Glomerular endothelial cell (primary cell): ENCODE measurements at regions not wholly inside any gene's neighbourhood (a gene's known extent, or its start where the extent isn't known, plus 50 kb on each side); places are given as distances from the start of the nearest gene placed in this dataset.
"Not testable (repeated sequence)": the region's sequence is repeated elsewhere in the genome, so short reads cannot be mapped to it uniquely, and the experiment has no call there.

Experiments
- DNase-seq: peaks from one replicate; pipeline ENCODE4 v3.0.0-alpha.2; 2011; ENCODE audit warnings: low read depth, low spot score; ENCODE audit errors: extremely low read depth

- DNase-seq = no peak
These were observed 361.3 kb upstream of the SOX9 start for GRCh38 chr17:71759422-71760060.

GRCh38 chr17:71760062-71760720 lies 360.6 kb upstream of the SOX9 start:
- DNase-seq = no peak

- DNase-seq = no peak
These were observed 358.3 kb upstream of the SOX9 start for GRCh38 chr17:71762526-71762925.

GRCh38 chr17:71764505-71764904 lies 356.3 kb upstream of the SOX9 start:
- no peak for DNase-seq

- DNase-seq = no peak
These were observed 355.4 kb upstream of the SOX9 start for GRCh38 chr17:71765437-71765836.

GRCh38 chr17:71769850-71770249 lies 351.0 kb upstream of the SOX9 start:
- no peak for DNase-seq

GRCh38 chr17:71777048-71777640 lies 343.7 kb upstream of the SOX9 start:
- no peak for DNase-seq

GRCh38 chr17:71779482-71779881 lies 341.3 kb upstream of the SOX9 start:
- DNase-seq = no peak

- no peak for DNase-seq
These were observed 340.2 kb upstream of the SOX9 start for GRCh38 chr17:71780596-71780995.

- not testable (repeated sequence) for DNase-seq
These were observed 338.8 kb upstream of the SOX9 start for GRCh38 chr17:71782021-71782420.

GRCh38 chr17:71790791-71791190 lies 330.0 kb upstream of the SOX9 start:
- no peak for DNase-seq

- no peak for DNase-seq
These were observed 329.5 kb upstream of the SOX9 start for GRCh38 chr17:71791311-71791710.

GRCh38 chr17:71792966-71793365 lies 327.9 kb upstream of the SOX9 start:
- no peak for DNase-seq

GRCh38 chr17:71793518-71793917 lies 327.3 kb upstream of the SOX9 start:
- DNase-seq = no peak

- DNase-seq = no peak
These were observed 322.1 kb upstream of the SOX9 start for GRCh38 chr17:71798701-71799100.

- no peak for DNase-seq
These were observed 321.2 kb upstream of the SOX9 start for GRCh38 chr17:71799657-71800056.

- no peak for DNase-seq
These were observed 319.5 kb upstream of the SOX9 start for GRCh38 chr17:71801301-71801700.

- no peak for DNase-seq
These were observed 318.2 kb upstream of the SOX9 start for GRCh38 chr17:71802663-71803062.

- DNase-seq = no peak
These were observed 317.1 kb upstream of the SOX9 start for GRCh38 chr17:71803656-71804284.

GRCh38 chr17:71809537-71809936 lies 311.3 kb upstream of the SOX9 start:
- DNase-seq = no peak

GRCh38 chr17:71813861-71814260 lies 307.0 kb upstream of the SOX9 start:
- DNase-seq = not testable (repeated sequence)

- DNase-seq = no peak
These were observed 299.3 kb upstream of the SOX9 start for GRCh38 chr17:71821511-71821910.
